ENCODE measurements at regions not wholly inside any gene's neighbourhood (a gene's known extent, or its start where the extent isn't known, plus 50 kb on each side); places are given as distances from the start of the nearest gene placed in this dataset.

DNA sequence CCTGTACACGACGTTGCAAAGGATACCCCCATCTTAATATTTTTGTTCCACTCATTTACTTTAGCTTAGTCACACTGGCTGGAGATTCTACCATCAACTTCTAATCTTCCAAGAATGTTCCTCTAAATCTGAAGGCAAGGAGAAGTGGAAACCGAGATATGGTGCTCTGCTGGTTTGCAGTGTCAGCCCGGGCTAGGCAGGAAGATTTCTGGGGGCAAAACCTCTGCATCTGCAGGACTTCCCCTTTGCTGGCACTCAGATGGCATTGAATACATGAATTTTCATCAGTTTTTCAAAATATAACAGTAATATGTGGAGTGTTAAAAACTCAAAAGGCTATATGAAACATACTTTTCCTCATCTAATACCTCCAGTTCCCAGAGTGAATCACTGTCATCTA lies 240.4 kb downstream of the RPLP1 start:
- POLR2A ChIA-PET: no interaction called here
- no peak for DNase-seq (ENCODE audit: extremely low spot score)
- CTCF ChIA-PET: no interaction called here
- TF ChIP-seq FOXM1 (IDR thresholded peaks at IDR 0.05; ENCODE audit: borderline replicate concordance) (no peak), CTBP1 (IDR thresholded peaks at IDR 0.05; ENCODE audit: borderline replicate concordance) (no peak), LEF1 (IDR thresholded peaks at IDR 0.05; ENCODE audit: borderline replicate concordance) (no peak), ELF4 (IDR thresholded peaks at IDR 0.05) (no peak), SUZ12 (IDR thresholded peaks at IDR 0.05) (no peak), FOXK2 (IDR thresholded peaks at IDR 0.05) (no peak), BHLHE40 (IDR thresholded peaks at IDR 0.05; ENCODE audit: borderline replicate concordance) (no peak)

DNA sequence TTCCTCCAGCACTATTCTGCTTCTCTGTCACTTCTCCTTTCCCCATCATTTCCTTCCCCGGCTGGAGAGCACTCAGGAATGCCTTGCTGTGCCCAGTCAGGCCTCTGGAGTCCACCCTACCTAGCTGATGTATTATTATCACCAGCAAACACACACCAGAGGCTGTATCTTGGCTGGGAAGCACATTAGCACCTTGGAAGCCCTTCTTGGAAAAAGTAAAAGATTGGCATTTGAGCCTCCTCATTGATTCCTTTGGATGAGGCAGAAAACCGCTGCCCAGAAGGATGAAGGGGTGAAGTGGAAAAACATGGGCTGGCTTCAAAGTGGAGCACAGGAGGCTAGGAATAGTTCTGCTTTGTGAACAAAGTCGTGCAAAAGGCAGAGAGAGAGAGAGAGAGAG lies 244.3 kb downstream of the RPLP1 start:
- no peak for TF ChIP-seq SUZ12 (IDR thresholded peaks at IDR 0.05)
- CTCF ChIA-PET: no interaction called here
- no peak for DNase-seq (ENCODE audit: extremely low spot score)
- POLR2A ChIA-PET: no interaction called here

DNA sequence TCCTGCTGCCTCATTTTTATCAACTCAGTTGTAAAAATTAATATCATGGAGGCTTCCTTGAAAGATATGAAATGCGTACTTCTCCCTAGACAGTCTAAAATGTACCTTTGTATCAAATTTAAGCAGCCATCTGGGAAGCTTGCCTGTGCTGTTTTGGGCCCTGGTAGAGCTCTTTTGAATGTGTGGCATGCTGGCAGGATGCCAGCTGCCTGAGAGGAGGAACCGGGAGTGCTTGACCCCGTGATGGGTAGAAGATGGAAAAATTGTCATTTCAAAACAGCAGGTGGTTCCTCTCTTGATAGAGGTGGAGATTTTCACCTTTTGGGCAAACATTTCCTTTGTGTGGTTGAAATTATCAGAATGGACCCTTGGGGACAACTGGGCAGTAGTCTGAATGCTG lies 245.3 kb downstream of the RPLP1 start:
- ChIA-PET CTCF (no interaction called here), POLR2A (no interaction called here)
- TF ChIP-seq NFRKB (IDR thresholded peaks at IDR 0.05): no peak
- DNase-seq (ENCODE audit: extremely low spot score): no peak

DNA sequence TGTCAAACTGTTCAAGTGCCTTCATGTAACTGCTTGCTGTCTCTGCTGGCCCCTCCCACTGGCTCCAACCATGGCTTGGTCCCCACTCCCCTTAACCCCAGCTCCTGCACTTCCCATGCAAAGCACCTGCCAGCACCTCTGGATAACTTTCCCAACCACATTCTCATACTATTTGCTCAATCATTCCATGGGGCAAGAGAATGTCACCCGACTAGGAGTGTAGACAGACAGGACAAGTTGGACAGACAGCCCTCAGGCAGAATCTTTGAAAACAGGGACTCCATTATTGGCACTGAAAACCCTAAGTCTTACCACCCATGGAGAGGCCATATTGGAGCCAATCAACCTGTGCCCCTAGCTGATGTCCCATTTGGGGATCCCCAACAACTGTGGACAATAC lies 246.5 kb downstream of the RPLP1 start:
- no peak for DNase-seq (ENCODE audit: extremely low spot score)
- ChIA-PET POLR2A (no interaction called here), CTCF (no interaction called here)
- TF ChIP-seq ZNF384 (IDR thresholded peaks at IDR 0.05) (no peak), FOXK2 (IDR thresholded peaks at IDR 0.05) (no peak), NFRKB (IDR thresholded peaks at IDR 0.05) (no peak), SUZ12 (IDR thresholded peaks at IDR 0.05) (no peak), HDGF (IDR thresholded peaks at IDR 0.05; ENCODE audit: borderline replicate concordance) (no peak), L3MBTL2 (conservative IDR thresholded peaks at IDR 0.05) (no peak), ELF4 (IDR thresholded peaks at IDR 0.05) (no peak), CTBP1 (IDR thresholded peaks at IDR 0.05; ENCODE audit: borderline replicate concordance) (no peak), SP1 (IDR thresholded peaks at IDR 0.05) (no peak), TARDBP (IDR thresholded peaks at IDR 0.05) (no peak), FOXA1 (IDR thresholded peaks at IDR 0.05) (no peak), LEF1 (IDR thresholded peaks at IDR 0.05; ENCODE audit: borderline replicate concordance) (no peak), BHLHE40 (IDR thresholded peaks at IDR 0.05; ENCODE audit: borderline replicate concordance) (no peak), ARNT (IDR thresholded peaks at IDR 0.05) (no peak), FOXM1 (IDR thresholded peaks at IDR 0.05; ENCODE audit: borderline replicate concordance) (no peak)
- TF ChIP-seq, protein P1, sequence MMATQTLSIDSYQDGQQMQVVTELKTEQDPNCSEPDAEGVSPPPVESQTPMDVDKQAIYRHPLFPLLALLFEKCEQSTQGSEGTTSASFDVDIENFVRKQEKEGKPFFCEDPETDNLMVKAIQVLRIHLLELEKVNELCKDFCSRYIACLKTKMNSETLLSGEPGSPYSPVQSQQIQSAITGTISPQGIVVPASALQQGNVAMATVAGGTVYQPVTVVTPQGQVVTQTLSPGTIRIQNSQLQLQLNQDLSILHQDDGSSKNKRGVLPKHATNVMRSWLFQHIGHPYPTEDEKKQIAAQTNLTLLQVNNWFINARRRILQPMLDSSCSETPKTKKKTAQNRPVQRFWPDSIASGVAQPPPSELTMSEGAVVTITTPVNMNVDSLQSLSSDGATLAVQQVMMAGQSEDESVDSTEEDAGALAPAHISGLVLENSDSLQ (IDR thresholded peaks at IDR 0.05): no peak

DNA sequence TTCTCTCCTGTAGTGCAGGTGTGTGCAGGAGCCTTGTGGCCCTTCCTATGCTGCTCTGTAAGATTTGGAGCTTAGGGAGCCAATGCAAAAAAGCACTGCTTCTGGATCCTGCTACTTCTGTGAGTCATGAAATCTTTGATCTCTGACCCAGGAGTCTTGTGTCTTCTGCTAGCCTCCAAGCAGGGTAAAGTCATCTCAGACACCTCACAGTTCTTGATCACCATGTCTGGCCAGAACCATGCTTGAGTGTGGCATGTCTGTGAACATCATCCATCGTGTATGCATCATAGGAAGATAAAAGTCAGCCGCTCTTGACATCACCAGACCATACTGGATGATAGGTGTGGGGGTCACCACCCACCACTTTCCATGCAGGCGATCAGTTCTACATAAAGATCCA lies 247.8 kb downstream of the RPLP1 start:
- CTCF ChIA-PET: no interaction called here
- TF ChIP-seq FOXK2 (IDR thresholded peaks at IDR 0.05) (no peak), NFRKB (IDR thresholded peaks at IDR 0.05) (no peak), ELF4 (IDR thresholded peaks at IDR 0.05) (no peak), HDGF (IDR thresholded peaks at IDR 0.05; ENCODE audit: borderline replicate concordance) (no peak), FOXA1 (IDR thresholded peaks at IDR 0.05) (no peak), SP1 (IDR thresholded peaks at IDR 0.05) (no peak)
- no peak for DNase-seq (ENCODE audit: extremely low spot score)
- POLR2A ChIA-PET: no interaction called here

DNA sequence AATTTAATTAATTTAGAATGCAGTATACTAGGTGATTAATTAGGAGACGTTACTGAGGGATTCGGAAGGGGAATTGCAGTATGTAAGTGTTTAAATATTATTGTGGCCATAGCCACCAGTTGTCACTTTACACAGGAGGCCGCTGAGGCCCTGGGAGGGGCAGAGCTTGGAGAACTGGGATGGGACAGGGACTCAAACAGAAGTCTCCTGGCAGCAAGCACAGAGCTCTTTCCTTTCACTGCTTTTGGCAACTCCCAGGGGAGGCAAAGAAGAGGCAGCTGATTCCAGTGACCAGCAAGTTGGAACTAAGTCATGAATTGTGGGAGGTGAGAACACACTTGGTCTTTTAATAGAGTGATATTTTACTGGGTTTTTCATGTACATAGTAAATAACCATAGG lies 248.6 kb downstream of the RPLP1 start:
- ChIA-PET POLR2A (no interaction called here), CTCF (no interaction called here)
- no peak for TF ChIP-seq SP1 (IDR thresholded peaks at IDR 0.05)
- TF ChIP-seq LEF1 (IDR thresholded peaks at IDR 0.05; ENCODE audit: borderline replicate concordance): no peak
- no peak for TF ChIP-seq FOXK2 (IDR thresholded peaks at IDR 0.05)
- TF ChIP-seq ARNT (IDR thresholded peaks at IDR 0.05): no peak
- TF ChIP-seq, protein P1 (IDR thresholded peaks at IDR 0.05): no peak
- TF ChIP-seq FOXA1 (IDR thresholded peaks at IDR 0.05): no peak
- TF ChIP-seq CTBP1 (IDR thresholded peaks at IDR 0.05; ENCODE audit: borderline replicate concordance): no peak
- no peak for TF ChIP-seq NFRKB (IDR thresholded peaks at IDR 0.05)
- TF ChIP-seq ZNF384 (IDR thresholded peaks at IDR 0.05): no peak
- no peak for TF ChIP-seq HDGF (IDR thresholded peaks at IDR 0.05; ENCODE audit: borderline replicate concordance)
- TF ChIP-seq ELF4 (IDR thresholded peaks at IDR 0.05): no peak
- no peak for DNase-seq (ENCODE audit: extremely low spot score)

DNA sequence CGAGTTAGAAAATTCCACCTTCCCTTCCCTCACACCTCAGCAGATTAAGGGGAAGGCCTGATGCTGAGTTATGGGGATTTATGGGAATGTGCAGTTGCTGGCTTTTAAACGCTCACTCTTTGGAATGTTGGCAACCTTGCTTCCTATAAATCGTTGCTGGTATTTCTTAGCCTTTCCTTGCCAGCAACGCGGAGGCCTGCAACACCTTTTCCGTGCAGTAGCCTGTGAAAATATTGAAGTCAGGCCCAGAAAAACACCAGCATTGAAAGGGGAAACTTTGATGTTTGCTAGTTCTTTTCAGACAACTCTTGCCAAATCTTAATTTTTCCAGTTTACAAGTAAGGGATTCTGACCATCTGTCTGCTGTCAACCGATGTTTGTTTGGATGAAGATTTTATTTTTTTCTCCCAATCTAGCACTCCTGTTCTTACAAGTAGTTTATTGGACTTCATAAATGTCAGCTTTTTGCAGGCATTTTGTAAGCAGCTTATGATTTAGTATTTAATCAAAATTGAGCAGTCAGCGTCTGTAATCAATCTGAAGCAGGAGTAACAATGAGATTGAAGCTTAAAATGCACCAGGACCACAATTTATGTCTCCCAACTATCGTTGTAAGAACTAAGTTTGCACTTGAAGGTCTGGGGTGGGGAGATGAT lies 251.0 kb downstream of the RPLP1 start:
- ChIA-PET POLR2A (no interaction called here), CTCF (interaction anchor here (0.6 kb wide), 1 partner anchor 201 kb away, joined by 3 read pairs; no protein-coding TSS in a partner anchor)
- TF ChIP-seq, protein P1 (IDR thresholded peaks at IDR 0.05): no peak
- no peak for TF ChIP-seq FOXA1 (IDR thresholded peaks at IDR 0.05)
- no peak for TF ChIP-seq CTBP1 (IDR thresholded peaks at IDR 0.05; ENCODE audit: borderline replicate concordance)
- no peak for TF ChIP-seq FOXM1 (IDR thresholded peaks at IDR 0.05; ENCODE audit: borderline replicate concordance)
- TF ChIP-seq FOXK2 (IDR thresholded peaks at IDR 0.05): no peak
- TF ChIP-seq SUZ12 (IDR thresholded peaks at IDR 0.05): no peak
- DNase-seq (ENCODE audit: extremely low spot score): no peak

All from HEK293T (cell line).